Astrocyte (in vitro differentiated cells and primary cell): ENCODE measurements at regions not wholly inside any gene's neighbourhood (a gene's known extent, or its start where the extent isn't known, plus 50 kb on each side); places are given as distances from the start of the nearest gene placed in this dataset.

Experiments used
- DNase-seq: peaks from one replicate; pipeline ENCODE4 v3.0.0-alpha.2; 2010; ENCODE audit warnings: low read depth
- FAIRE-seq: peaks from 2 replicates; lab custom pipeline; 2011; peaks lifted over from hg19 to GRCh38; lab: Jason Lieb, UNC
- H2AFZ ChIP-seq: 2 replicates; pipeline ENCODE4 v1.6.0; 2012; ENCODE audit warnings: low read depth, low read length, inconsistent platforms
- H3K27ac ChIP-seq: 2 replicates; pipeline ENCODE4 v1.5.1; 2011; ENCODE audit warnings: low read depth, low read length, inconsistent platforms
- H3K27me3 ChIP-seq: 2 replicates; pipeline ENCODE4 v1.6.0; 2011; ENCODE audit warnings: low read length, inconsistent platforms; ENCODE audit not compliant: insufficient read depth
- H3K36me3 ChIP-seq: 2 replicates; pipeline ENCODE4 v1.5.1; 2011; ENCODE audit warnings: low read length, inconsistent platforms; ENCODE audit not compliant: insufficient read depth
- H3K4me1 ChIP-seq: 2 replicates; pipeline ENCODE4 v1.5.1; 2011; ENCODE audit warnings: low read length, inconsistent platforms; ENCODE audit not compliant: insufficient read depth
- H3K4me2 ChIP-seq: 2 replicates; pipeline ENCODE4 v1.6.0; 2012; ENCODE audit warnings: low read length, inconsistent platforms
- H3K4me3 ChIP-seq: 2 replicates; pipeline ENCODE4 v1.5.1; 2011; ENCODE audit warnings: low read depth, mild to moderate bottlenecking, low read length, inconsistent platforms; ENCODE audit not compliant: insufficient read depth
- H3K79me2 ChIP-seq: 2 replicates; pipeline ENCODE4 v1.6.0; 2012; ENCODE audit warnings: mild to moderate bottlenecking, low read length, inconsistent platforms; ENCODE audit not compliant: insufficient read depth
- H3K9ac ChIP-seq: 2 replicates; pipeline ENCODE4 v1.6.0; 2012; ENCODE audit warnings: mild to moderate bottlenecking, low read length, inconsistent platforms
- H3K9me3 ChIP-seq: 2 replicates; pipeline ENCODE4 v1.5.1; 2012; ENCODE audit warnings: low read depth, mild to moderate bottlenecking, low read length, inconsistent platforms; ENCODE audit not compliant: insufficient read depth
- H4K20me1 ChIP-seq: 2 replicates; pipeline ENCODE4 v1.6.0; 2012; ENCODE audit warnings: low read length, inconsistent platforms; ENCODE audit not compliant: insufficient read depth
- H3K27ac Mint-ChIP-seq: one replicate; pipeline ENCODE4 v1.8.0; 2021; ENCODE audit warnings: mild to moderate bottlenecking, mixed read lengths; ENCODE audit not compliant: unreplicated experiment
- H3K27me3 Mint-ChIP-seq: one replicate; pipeline ENCODE4 v1.8.0; 2021; ENCODE audit warnings: low read depth, mixed read lengths; ENCODE audit not compliant: unreplicated experiment
- H3K36me3 Mint-ChIP-seq: one replicate; pipeline ENCODE4 v1.8.0; 2021; ENCODE audit warnings: low read depth, mixed read lengths; ENCODE audit not compliant: unreplicated experiment
- H3K4me1 Mint-ChIP-seq: one replicate; pipeline ENCODE4 v1.8.0; 2021; ENCODE audit warnings: low read depth, mixed read lengths; ENCODE audit not compliant: unreplicated experiment
- H3K4me3 Mint-ChIP-seq: one replicate; pipeline ENCODE4 v1.8.0; 2021; ENCODE audit warnings: mild to moderate bottlenecking, moderate library complexity, mixed read lengths; ENCODE audit not compliant: unreplicated experiment
- H3K9me3 Mint-ChIP-seq: one replicate; pipeline ENCODE4 v1.8.0; 2021; ENCODE audit warnings: mild to moderate bottlenecking, mixed read lengths; ENCODE audit not compliant: unreplicated experiment
- EZH2 ChIP-seq: IDR thresholded peaks from 2 replicates; pipeline ENCODE4 v1.6.1; 2012; ENCODE audit warnings: mild to moderate bottlenecking, low read length, inconsistent platforms; ENCODE audit not compliant: insufficient read depth
- TF ChIP-seq, protein P1 (sequence below): IDR thresholded peaks from 2 replicates; pipeline ENCODE4 v1.5.1; 2011; ENCODE audit warnings: low read depth, mild to moderate bottlenecking, inconsistent platforms, low read length, moderate library complexity; ENCODE audit not compliant: insufficient read depth

GRCh38 chr10:123316776-123317175 lies 162.6 kb downstream of the BUB3 start:
- TF ChIP-seq, protein P1, sequence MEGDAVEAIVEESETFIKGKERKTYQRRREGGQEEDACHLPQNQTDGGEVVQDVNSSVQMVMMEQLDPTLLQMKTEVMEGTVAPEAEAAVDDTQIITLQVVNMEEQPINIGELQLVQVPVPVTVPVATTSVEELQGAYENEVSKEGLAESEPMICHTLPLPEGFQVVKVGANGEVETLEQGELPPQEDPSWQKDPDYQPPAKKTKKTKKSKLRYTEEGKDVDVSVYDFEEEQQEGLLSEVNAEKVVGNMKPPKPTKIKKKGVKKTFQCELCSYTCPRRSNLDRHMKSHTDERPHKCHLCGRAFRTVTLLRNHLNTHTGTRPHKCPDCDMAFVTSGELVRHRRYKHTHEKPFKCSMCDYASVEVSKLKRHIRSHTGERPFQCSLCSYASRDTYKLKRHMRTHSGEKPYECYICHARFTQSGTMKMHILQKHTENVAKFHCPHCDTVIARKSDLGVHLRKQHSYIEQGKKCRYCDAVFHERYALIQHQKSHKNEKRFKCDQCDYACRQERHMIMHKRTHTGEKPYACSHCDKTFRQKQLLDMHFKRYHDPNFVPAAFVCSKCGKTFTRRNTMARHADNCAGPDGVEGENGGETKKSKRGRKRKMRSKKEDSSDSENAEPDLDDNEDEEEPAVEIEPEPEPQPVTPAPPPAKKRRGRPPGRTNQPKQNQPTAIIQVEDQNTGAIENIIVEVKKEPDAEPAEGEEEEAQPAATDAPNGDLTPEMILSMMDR, result no peak
- TF ChIP-seq EZH2, result no peak
- no peak overlapping the region for H3K4me3 Mint-ChIP-seq
- H3K9me3 Mint-ChIP-seq, result no peaks in the 10 kb centered on the region
- Histone ChIP-seq H3K27ac (no peak overlapping the region), H4K20me1 (no peaks in the 10 kb centered on the region), H3K4me1 (no peaks in the 10 kb centered on the region), H3K36me3 (no peaks in the 10 kb centered on the region), H2AFZ (no peak overlapping the region), H3K79me2 (no peaks in the 10 kb centered on the region), H3K9ac (no peak overlapping the region), H3K4me2 (no peak overlapping the region), H3K4me3 (no peak overlapping the region), H3K9me3 (no peaks in the 10 kb centered on the region), H3K27me3 (no peaks in the 10 kb centered on the region)
- peaks cover 21% of the 10 kb centered on the region for H3K4me1 Mint-ChIP-seq
- no peaks in the 10 kb centered on the region for H3K27me3 Mint-ChIP-seq
- no peaks in the 10 kb centered on the region for H3K36me3 Mint-ChIP-seq
- DNase-seq, result no peak
- FAIRE-seq, result no peak
- H3K27ac Mint-ChIP-seq, result no peak overlapping the region

DNA sequence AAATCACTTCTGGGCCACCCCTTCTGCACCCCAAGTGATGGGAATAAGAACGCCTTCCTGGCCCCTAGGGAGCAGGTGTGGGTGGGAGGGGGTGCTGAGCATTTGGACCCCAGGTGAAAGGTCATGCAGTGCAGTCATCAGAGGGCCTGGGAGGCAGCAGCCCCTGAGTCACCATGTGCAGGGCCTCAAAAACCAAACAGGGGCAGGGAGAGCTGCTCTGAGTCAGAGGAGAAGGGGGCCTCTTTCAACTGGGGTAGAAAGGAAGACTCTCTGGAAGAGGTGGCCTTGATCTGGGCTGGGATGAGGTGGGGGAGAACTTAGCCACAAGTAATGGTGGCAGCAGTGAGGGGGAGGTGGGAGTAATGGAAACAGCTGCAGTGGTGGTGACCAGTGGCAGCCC lies 164.3 kb downstream of the BUB3 start:
- no peaks in the 10 kb centered on the region for H3K27me3 ChIP-seq
- no peak overlapping the region for H2AFZ ChIP-seq
- no peak overlapping the region for H3K9ac ChIP-seq
- no peaks in the 10 kb centered on the region for H3K79me2 ChIP-seq
- Mint-ChIP-seq H3K36me3 (no peaks in the 10 kb centered on the region), H3K9me3 (no peaks in the 10 kb centered on the region), H3K4me1 (peaks cover 20% of the 10 kb centered on the region), H3K27me3 (no peaks in the 10 kb centered on the region), H3K27ac (peak overlapping the region; percentile 7), H3K4me3 (no peak overlapping the region)
- no peaks in the 10 kb centered on the region for H3K4me1 ChIP-seq
- no peak overlapping the region for H3K4me3 ChIP-seq
- no peak overlapping the region for H3K4me2 ChIP-seq
- no peak overlapping the region for H3K27ac ChIP-seq
- no peaks in the 10 kb centered on the region for H3K36me3 ChIP-seq
- DNase-seq (no peak), FAIRE-seq (no peak)
- H4K20me1 ChIP-seq, result no peaks in the 10 kb centered on the region
- TF ChIP-seq, protein P1, result no peak
- no peak for TF ChIP-seq EZH2
- no peaks in the 10 kb centered on the region for H3K9me3 ChIP-seq

DNA sequence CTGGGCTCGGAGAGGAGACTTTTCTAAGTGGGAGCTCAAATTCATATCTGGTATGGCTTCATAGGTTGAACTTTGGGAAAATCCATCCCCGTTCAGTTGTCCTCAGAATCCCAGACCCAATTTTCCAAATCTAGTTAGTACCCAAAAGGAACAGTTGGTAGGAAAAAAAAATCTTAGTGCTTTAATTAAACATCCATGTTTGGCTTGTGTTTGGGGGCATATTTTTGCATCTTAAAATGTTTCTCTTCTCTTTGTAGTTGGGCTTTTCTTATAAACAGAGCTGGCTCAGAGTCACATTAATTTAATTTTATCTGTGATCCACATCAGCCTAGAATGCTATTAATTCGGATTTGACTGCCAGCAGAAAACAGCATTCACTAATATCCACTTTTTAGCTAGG lies 165.9 kb downstream of the BUB3 start:
- H3K36me3 Mint-ChIP-seq, result no peaks in the 10 kb centered on the region
- Histone ChIP-seq H3K4me2 (no peak overlapping the region), H3K27me3 (no peaks in the 10 kb centered on the region), H3K36me3 (no peaks in the 10 kb centered on the region), H4K20me1 (no peaks in the 10 kb centered on the region), H3K4me3 (no peak overlapping the region), H3K27ac (no peak overlapping the region), H3K9me3 (no peaks in the 10 kb centered on the region), H3K79me2 (no peaks in the 10 kb centered on the region), H2AFZ (no peak overlapping the region), H3K4me1 (no peaks in the 10 kb centered on the region), H3K9ac (no peak overlapping the region)
- FAIRE-seq (no peak), DNase-seq (no peak)
- TF ChIP-seq, protein P1, result no peak
- TF ChIP-seq EZH2, result no peak
- H3K4me3 Mint-ChIP-seq, result no peak overlapping the region
- no peaks in the 10 kb centered on the region for H3K9me3 Mint-ChIP-seq
- H3K27me3 Mint-ChIP-seq, result peaks cover 4% of the 10 kb centered on the region
- peaks cover 20% of the 10 kb centered on the region for H3K4me1 Mint-ChIP-seq
- no peak overlapping the region for H3K27ac Mint-ChIP-seq
